BLaER1 treated with 17β-estradiol and CSF1 and Interleukin-3, amounts not matched to agents 10 nM and 100 nM (cell line): ENCODE measurements at regions not wholly inside any gene's neighbourhood (a gene's known extent, or its start where the extent isn't known, plus 50 kb on each side); places are given as distances from the start of the nearest gene placed in this dataset.

ENCODE experiments used
- H3K27ac ChIP-seq, 11 experiments: shearing (Covaris generic); formaldehyde crosslinking; 2 replicates each; pipeline ENCODE4 v1.8.1; 2022
- H3K27me3 ChIP-seq, 11 experiments: shearing (Covaris generic); formaldehyde crosslinking; 2 replicates each; pipeline ENCODE4 v1.8.1; 2022
- H3K36me3 ChIP-seq, 11 experiments: shearing (Covaris generic); formaldehyde crosslinking; 2 replicates each; pipeline ENCODE4 v1.8.1; 2022
- H3K4me1 ChIP-seq, 10 experiments: shearing (Covaris generic); formaldehyde crosslinking; 2 replicates each; pipeline ENCODE4 v1.8.1; 2022
- H3K4me2 ChIP-seq, 11 experiments: shearing (Covaris generic); formaldehyde crosslinking; 2 replicates each; pipeline ENCODE4 v1.8.1; 2022
- H3K4me3 ChIP-seq, 10 experiments: shearing (Covaris generic); formaldehyde crosslinking; 2 replicates each; pipeline ENCODE4 v1.8.1; 2022
- H3K9ac ChIP-seq, 11 experiments: shearing (Covaris generic); formaldehyde crosslinking; 2 replicates each; pipeline ENCODE4 v1.8.1; 2022
- H3K9me3 ChIP-seq, 11 experiments: shearing (Covaris generic); formaldehyde crosslinking; replicated peaks in 1 of 11; 2 replicates each; pipeline ENCODE4 v1.8.1; 2022
- H4K20me1 ChIP-seq, 11 experiments: shearing (Covaris generic); formaldehyde crosslinking; 2 replicates each; pipeline ENCODE4 v1.8.1; 2022
- Cebpa-rat ChIP-seq, 11 experiments: shearing (Covaris generic); IDR thresholded peaks; 2 replicates each; pipeline ENCODE4 v1.8.1; 2022

GRCh38 chr1:94318505-94319030 lies 81.2 kb upstream of the ARHGAP29 start:
- TF ChIP-seq Cebpa-rat (IDR thresholded peaks at IDR 0.05), result no peak
- Histone ChIP-seq H3K4me2 (no peak overlapping the region), H3K4me1 (no peaks in the 10 kb centered on the region)

GRCh38 chr1:94317790-94318188 lies 80.4 kb upstream of the ARHGAP29 start:
- H4K20me1 ChIP-seq, result no peaks in the 10 kb centered on the region
- H3K4me1 ChIP-seq, result no peaks in the 10 kb centered on the region
- TF ChIP-seq Cebpa-rat (IDR thresholded peaks at IDR 0.05), result no peak
- H3K4me2 ChIP-seq, result no peak overlapping the region
- no peak overlapping the region for H3K4me3 ChIP-seq
- H3K36me3 ChIP-seq, result no peaks in the 10 kb centered on the region
- no peaks in the 10 kb centered on the region for H3K9me3 ChIP-seq
- H3K27me3 ChIP-seq, result no peaks in the 10 kb centered on the region
- no peak overlapping the region for H3K9ac ChIP-seq
- H3K27ac ChIP-seq, result no peak overlapping the region

More at GRCh38 chr1:94318505-94319030, 81.2 kb upstream of the ARHGAP29 start:
- H3K27me3 ChIP-seq, result no peaks in the 10 kb centered on the region
- no peak overlapping the region for H3K4me3 ChIP-seq
- no peak overlapping the region for H3K27ac ChIP-seq
- H3K9me3 ChIP-seq, result no peaks in the 10 kb centered on the region
- no peaks in the 10 kb centered on the region for H3K36me3 ChIP-seq
- no peak overlapping the region for H3K9ac ChIP-seq
- H4K20me1 ChIP-seq, result no peaks in the 10 kb centered on the region

- Histone ChIP-seq H3K4me2 (no peak overlapping the region), H3K36me3 (no peaks in the 10 kb centered on the region), H3K9ac (no peak overlapping the region), H3K27me3 (no peaks in the 10 kb centered on the region), H4K20me1 (no peaks in the 10 kb centered on the region), H3K4me3 (no peak overlapping the region), H3K4me1 (no peaks in the 10 kb centered on the region), H3K9me3 (no peaks in the 10 kb centered on the region), H3K27ac (no peak overlapping the region)
- no peak; a peak in 1 of 22 replicates for TF ChIP-seq Cebpa-rat (IDR thresholded peaks at IDR 0.05)
These were observed 79.7 kb upstream of the ARHGAP29 start for GRCh38 chr1:94316836-94317789.

- Histone ChIP-seq H4K20me1 (no peaks in the 10 kb centered on the region), H3K4me1 (no peaks in the 10 kb centered on the region), H3K27ac (no peak overlapping the region), H3K9ac (no peak overlapping the region), H3K4me2 (no peak overlapping the region), H3K36me3 (no peaks in the 10 kb centered on the region), H3K9me3 (no peaks in the 10 kb centered on the region; a peak in 1 of 22 replicates), H3K4me3 (no peak overlapping the region), H3K27me3 (no peaks in the 10 kb centered on the region)
- TF ChIP-seq Cebpa-rat (IDR thresholded peaks at IDR 0.05), result no peak
These were observed 78.8 kb upstream of the ARHGAP29 start for GRCh38 chr1:94316183-94316582.

- Histone ChIP-seq H4K20me1 (no peaks in the 10 kb centered on the region), H3K27ac (no peak overlapping the region), H3K4me1 (no peaks in the 10 kb centered on the region)
These were observed 78.2 kb upstream of the ARHGAP29 start for GRCh38 chr1:94315552-94316116.

GRCh38 chr1:94314222-94314858 lies 77.0 kb upstream of the ARHGAP29 start:
- Histone ChIP-seq H3K4me1 (no peaks in the 10 kb centered on the region), H3K36me3 (no peaks in the 10 kb centered on the region), H3K4me3 (no peak overlapping the region), H4K20me1 (no peaks in the 10 kb centered on the region), H3K4me2 (no peak overlapping the region), H3K9me3 (no peaks in the 10 kb centered on the region; a peak in 1 of 22 replicates), H3K27ac (no peak overlapping the region), H3K27me3 (no peaks in the 10 kb centered on the region), H3K9ac (no peak overlapping the region)
- no peak for TF ChIP-seq Cebpa-rat (IDR thresholded peaks at IDR 0.05)

More at GRCh38 chr1:94315552-94316116, 78.2 kb upstream of the ARHGAP29 start:
- Histone ChIP-seq H3K4me3 (no peak overlapping the region), H3K27me3 (no peaks in the 10 kb centered on the region), H3K4me2 (no peak overlapping the region), H3K9me3 (no peaks in the 10 kb centered on the region; a peak in 1 of 22 replicates), H3K36me3 (no peaks in the 10 kb centered on the region), H3K9ac (no peak overlapping the region)
- no peak for TF ChIP-seq Cebpa-rat (IDR thresholded peaks at IDR 0.05)

GRCh38 chr1:94310570-94311270 lies 73.3 kb upstream of the ARHGAP29 start:
- no peak overlapping the region for H3K4me2 ChIP-seq
- H3K4me1 ChIP-seq, result no peaks in the 10 kb centered on the region
- no peaks in the 10 kb centered on the region for H3K27me3 ChIP-seq
- no peak overlapping the region for H3K9ac ChIP-seq
- no peak for TF ChIP-seq Cebpa-rat (IDR thresholded peaks at IDR 0.05)
- H3K36me3 ChIP-seq, result no peaks in the 10 kb centered on the region
- no peak overlapping the region for H3K4me3 ChIP-seq
- H3K27ac ChIP-seq, result no peak overlapping the region
- no peaks in the 10 kb centered on the region for H4K20me1 ChIP-seq
- H3K9me3 ChIP-seq, result no peaks in the 10 kb centered on the region; a peak in 1 of 22 replicates

GRCh38 chr1:94309829-94310569 lies 72.6 kb upstream of the ARHGAP29 start:
- Histone ChIP-seq H3K27me3 (no peaks in the 10 kb centered on the region), H3K36me3 (no peaks in the 10 kb centered on the region), H3K4me1 (no peaks in the 10 kb centered on the region), H3K4me2 (no peak overlapping the region), H3K27ac (no peak overlapping the region), H3K9ac (no peak overlapping the region), H3K4me3 (no peak overlapping the region), H3K9me3 (no peaks in the 10 kb centered on the region; a peak in 1 of 22 replicates), H4K20me1 (no peaks in the 10 kb centered on the region)
- TF ChIP-seq Cebpa-rat (IDR thresholded peaks at IDR 0.05), result no peak
